GM19468 (cell line): ENCODE measurements at regions not wholly inside any gene's neighbourhood (a gene's known extent, or its start where the extent isn't known, plus 50 kb on each side); places are given as distances from the start of the nearest gene placed in this dataset.
"Not testable (repeated sequence)": the region's sequence is repeated elsewhere in the genome, so short reads cannot be mapped to it uniquely, and the experiment has no call there.

ENCODE experiments used
- ATAC-seq: cut with Tn5 transposase; IDR thresholded peaks from one replicate; pipeline ENCODE4 v1.9.1; 2021; ENCODE audit warnings: mild to moderate bottlenecking, moderate library complexity, moderate number of reproducible peaks; ENCODE audit not compliant: unreplicated experiment; ENCODE audit errors: extremely low read depth

DNA sequence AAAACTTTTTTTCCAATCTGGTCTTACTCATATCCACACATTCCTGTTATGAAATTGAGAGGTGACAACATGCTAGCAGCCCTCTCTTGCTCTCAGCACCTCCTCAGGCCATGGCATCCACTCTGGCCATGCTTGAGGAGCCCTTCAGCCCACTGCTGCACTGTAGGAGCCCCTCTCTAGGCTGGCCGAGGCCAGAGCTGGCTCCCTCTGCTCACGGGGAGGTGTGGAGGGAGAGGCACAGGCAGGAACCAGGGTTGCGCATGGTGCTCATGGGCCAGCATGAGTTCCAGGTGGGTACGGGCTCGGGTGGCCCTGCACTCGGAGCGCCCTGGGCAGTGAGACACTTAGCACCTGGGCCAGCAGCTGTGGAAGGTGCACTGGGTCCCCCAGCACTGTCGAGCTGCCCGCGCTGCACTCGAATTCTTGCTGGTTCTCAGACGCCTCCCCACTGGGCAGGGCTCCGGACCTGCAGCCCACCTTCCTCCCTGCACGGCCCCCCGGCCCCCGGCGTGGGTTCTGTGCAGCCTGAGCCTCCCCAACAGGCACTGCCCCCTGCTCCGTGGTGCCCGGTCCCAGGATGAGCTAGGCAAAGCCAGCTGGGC lies 1669.6 kb upstream of the CELF4 start:
- no peak for ATAC-seq

DNA sequence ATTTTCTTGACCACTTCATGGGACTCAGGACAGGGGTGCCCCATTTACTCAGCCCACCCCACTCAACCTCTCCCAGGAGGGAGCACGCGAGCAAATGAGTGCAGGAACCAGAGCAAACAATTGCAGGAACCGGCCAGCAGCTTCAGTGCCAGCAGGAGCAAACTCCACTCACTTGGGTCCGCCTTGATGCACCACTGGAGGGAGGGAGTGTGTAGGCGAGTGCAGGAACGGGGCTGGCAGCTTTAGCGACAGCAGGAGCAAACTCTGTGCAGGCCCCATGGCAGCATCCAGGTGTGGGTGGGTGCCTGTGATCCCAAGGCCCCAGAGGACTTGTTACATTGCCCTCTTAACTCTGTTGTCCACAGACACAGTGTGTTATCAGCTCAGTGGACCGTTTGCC lies 1667.3 kb upstream of the CELF4 start:
- no peak for ATAC-seq

DNA sequence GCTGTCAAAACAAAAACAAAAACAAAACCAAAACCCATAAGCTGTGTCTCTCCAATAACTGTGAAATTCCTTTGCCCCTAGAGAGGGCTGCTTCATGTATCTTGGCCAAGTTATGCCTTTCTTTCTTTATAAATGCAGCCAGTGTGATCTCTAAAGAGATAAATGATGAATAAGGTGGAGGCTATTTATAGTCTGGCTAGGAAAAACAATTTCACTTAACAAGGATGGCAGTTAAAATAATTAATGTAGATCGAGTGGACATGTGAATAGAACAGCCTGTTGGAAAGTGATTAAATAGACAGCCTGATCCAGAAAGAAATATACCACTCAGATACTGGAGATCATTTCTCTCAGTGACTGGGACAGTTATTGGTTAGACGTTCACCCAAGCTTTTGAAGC lies 1666.9 kb upstream of the CELF4 start:
- ATAC-seq = no peak

DNA sequence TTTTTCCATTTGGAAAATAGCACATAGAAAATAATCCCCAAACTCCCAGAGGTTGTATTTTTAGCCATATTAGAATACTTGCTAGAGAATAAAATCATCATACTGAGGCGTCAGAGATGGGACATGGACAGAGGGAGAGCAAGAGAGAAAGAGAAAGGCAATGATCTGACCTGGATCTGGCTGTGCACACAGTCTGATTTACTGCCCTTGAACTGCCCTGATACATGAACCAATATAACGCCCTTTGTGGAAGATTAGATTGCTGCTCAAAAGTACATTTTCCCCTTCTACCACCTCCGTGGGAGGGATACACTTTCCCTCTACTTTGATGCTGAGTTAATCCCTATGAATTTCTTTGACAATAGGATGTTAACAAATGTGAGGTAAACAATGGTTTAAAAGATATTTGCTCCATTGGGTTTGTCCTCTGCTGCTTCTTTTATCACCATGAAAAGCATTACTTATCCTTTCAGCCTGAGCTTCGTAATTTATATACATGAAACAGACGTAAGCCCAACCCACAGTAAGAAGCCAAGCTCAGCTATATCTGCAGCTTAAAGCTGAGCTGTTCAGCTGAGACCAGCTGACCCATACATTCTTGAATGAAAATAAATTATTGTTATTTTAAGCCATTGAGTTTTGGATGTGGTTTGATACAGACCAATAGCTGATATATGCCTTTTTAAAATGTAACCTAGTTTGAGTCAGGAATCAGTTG lies 1664.6 kb upstream of the CELF4 start:
- ATAC-seq = no peak

DNA sequence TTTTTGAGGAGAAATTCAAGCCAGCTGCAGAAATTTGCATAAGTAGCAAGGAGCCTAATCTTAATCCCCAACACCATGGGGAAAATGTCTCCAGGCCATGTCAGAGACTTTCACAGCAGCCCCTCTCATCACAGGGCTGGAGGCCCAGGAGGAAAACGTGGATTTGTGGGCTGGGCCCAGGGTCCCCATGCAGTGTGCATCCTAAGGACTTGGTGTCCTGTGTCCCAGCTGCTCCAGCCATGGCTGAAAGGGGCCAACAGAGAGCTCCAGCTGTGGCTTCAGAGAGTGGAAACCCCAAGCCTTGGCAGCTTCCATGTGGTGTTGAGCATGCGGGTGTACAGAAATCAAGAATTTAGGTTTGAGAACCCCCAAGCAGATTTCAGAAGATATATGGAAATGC lies 1662.2 kb upstream of the CELF4 start:
- not testable (repeated sequence) for ATAC-seq

DNA sequence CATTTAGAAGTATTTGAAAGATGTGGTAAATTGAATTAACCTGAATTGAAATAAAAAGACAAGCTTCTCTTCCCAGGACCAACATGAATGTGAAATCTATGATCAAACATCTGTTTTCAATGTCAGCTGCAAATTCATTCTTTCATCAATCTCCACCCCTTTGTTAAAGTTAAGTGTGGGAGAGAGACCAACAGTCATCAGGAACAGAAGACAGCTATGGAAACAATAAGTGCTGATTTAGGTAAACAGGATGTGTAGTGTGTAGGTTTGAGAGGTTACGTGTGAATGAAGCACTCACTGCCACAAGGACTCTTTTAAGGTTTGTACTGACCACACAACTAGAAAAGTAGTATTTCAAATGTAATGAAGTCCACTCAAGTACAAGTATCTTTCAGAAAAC lies 1659.8 kb upstream of the CELF4 start:
- ATAC-seq = no peak

DNA sequence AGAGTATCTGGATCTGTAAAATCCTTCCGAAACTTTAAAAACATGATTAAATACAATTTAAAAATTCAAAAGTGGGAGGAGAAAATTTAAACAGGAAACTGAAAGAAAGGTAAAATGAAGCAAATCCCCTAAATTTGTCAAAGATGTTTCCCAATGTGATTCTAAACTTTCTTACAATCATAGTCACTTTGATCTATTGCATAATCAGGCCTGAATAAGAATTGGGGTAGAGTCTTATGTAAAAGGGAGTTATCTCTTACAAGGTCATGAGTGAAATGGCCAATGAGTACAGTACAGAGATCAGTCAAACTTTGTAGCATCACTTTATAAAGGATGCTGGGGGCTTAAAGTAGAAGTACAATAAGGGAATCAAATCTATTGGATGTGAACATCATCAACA lies 1657.7 kb upstream of the CELF4 start:
- no peak for ATAC-seq

DNA sequence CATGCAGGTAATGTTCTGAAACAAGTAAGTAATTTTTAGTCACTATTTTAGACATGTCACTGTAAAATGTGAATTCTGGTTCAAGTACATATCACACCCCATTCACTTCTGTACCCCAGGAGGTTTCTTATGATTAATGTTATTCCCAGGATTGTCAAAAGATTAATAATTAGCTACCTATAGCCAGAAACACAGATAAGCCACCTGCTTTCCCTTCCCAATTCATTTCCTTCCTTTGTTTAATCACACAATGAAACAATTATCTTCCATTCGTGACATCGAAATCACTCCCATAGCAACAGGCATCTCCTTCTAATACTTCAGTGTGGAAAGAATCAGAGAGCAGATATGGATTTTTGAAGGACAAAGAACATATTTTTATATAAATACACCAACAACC lies 1650.3 kb upstream of the CELF4 start:
- ATAC-seq = no peak

DNA sequence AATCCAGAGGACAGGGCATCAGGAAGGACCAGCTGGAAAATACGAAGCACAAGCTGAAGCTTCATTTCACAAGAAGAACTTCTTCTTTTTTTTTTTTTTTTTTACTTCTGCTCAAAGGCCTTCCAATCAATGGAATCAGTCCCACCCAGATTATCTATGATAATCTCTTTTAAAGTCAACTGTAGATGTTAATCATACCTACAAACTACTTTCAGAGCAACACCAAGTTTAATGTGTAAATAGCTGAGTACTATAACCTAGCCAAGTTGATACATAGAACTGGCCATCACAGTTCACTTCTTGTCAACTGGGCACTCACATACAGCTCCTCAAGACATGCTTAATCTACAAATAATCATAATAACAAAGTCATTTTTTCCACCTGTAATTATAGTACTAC lies 1645.9 kb upstream of the CELF4 start:
- no peak for ATAC-seq

DNA sequence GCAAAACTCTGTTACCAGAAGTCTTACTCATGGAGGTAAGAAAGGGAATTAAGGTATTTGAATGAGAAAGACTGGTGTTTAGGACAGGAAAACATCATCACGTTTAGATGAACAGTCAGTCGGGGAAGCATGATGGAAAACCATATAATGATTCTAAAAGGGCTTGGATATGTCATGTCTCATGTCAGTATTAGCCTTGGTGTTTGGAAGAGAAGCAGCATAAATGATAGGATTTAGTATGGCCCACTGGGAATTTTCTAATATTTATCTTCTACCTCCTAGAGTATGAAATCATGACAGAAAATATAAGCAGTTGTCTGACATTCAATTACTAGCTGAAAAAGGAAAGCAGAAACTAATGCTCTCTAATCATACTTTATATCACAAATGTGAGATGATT lies 1643.6 kb upstream of the CELF4 start:
- ATAC-seq = no peak

DNA sequence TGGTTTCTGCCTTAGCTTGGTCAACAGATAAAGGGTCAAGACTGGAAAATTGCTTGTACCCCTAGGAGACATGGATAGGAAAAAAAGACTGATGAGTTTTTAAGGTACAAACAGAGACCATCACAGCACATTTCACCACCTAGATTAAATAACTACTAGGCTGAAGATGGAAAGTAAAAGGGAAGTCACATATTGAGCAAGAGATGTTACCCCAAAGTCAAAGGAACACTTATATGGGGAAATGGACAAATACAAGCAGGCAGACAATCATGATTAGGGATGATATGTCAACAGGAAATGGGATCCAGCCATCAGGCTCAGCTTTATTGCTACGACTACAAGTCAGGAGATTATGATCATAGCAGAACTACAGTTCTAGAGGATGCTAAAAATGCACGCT lies 1643.1 kb upstream of the CELF4 start:
- no peak for ATAC-seq

DNA sequence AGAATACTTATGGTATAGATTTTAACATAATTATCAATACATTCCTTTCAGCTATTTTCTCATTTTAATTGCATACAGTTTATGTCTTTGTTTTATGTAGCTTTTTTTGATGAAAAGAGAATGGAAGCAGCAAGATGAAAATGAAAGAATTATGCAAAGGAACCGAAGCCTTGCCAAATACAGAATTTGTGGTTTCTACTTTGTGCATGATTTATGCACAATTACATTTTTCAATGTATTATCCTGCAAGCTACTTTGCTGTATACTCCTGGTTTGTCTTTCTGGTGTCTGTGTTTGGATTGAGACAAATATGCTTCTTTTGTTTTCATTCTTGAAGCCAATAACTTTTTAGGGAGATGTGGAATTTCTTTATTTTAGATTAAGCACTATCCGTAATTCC lies 1642.6 kb upstream of the CELF4 start:
- ATAC-seq = no peak

DNA sequence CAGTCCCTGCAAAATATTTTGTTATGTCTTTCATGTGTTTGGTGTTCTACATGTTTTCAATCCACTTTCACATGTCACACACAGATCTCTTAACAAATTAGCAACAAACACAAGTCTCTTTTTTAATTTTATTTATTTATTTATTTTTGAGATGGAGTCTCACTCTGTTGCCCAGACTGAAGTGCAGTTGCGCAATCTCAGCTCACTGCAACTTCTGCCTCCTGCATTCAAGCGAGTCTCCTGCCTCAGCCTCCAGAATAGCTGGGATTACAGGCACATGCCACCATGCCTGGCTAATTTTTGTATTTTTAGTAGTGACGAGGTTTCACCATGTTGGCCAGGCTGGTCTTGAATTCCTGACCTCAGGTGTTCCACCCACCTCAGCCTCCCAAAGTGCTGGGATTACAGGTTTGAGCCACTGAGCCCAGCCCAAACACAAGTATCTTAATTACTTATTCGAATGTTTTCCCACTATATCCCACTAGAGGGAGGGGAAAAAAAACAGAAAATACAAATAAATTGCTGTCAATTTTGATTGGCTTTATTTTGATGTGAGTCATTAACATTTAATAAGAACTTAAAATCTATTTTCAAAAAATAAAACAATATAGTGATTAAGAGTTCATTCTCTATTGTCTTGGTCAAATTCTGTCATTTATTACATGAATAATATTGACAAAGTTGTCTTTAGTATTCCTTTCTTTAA lies 1641.0 kb upstream of the CELF4 start:
- ATAC-seq = not testable (repeated sequence)

DNA sequence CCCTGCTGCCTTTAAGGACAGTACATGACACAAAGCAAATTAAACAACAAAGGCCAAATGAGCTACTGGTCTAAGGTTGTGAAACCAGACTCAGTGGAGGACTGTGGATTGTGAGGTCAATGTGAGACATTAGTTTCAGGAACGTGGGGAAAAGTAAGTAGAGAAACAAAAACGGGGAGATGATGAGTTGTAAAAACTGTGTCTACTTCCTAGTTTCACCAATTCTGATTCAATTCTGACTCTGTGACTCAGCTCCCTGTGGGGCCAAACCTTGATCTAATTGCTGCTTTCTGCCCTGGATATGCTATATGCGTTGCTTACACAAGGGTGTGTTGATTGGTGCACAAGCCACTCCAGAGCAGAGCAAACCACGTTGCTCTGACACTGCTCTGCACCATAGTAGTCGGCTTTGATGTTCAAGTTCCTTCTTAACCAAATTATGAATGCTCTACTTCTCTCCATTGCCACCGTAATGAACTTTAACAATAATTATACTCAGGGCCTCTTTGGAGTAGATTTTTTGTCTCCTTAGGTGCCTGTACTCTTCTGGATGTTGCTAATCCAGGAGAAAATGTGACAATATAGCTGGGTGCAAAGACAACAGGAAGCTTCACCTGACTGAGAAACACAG lies 1640.1 kb upstream of the CELF4 start:
- ATAC-seq = no peak

DNA sequence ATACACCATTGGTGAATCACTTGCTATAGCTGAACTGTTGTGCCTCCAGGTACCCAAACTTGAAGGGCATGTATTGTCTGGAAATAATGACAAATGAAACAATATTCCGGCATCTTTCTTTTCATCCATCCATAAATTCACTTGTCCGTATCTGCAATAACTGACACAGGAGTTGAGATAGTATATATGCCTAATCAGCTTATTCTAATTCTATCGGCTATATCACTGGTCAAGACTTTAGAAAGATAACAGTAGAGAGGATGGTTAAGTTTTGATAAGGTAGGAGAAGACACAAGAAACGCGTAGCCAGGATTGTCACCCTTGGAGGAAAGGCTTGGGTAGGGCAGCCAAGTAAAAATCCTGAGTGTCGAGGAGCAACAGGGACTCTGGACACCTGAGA lies 1634.6 kb upstream of the CELF4 start:
- no peak for ATAC-seq

DNA sequence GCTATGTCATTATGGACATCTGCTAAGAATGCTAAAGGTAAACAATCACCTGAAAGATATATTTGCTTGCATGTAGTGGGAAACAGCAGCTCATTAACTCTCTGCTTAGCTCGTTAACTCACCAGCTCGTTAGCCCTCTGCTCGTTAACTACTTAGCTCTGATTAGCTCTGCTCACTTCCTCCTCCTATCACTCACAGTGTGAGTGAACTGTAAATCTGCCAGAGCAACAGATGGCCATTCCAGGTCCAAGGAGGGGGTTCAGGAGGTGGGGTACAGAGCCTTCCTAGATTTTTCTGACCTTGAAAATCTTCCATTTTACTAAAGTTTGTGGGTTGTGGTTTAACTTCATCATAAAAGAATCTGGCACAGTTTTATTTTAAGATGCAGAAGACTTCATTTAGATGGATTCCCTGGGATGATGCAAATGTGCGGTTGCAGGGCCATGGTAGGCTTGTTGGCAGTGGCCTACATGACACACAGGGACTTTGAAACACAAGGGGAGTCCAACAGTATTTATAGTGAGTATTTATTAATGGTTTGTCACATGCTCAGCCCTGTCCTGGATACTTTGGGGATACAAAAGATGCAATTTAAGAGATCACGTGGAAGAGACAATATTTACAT lies 1633.7 kb upstream of the CELF4 start:
- ATAC-seq = no peak

DNA sequence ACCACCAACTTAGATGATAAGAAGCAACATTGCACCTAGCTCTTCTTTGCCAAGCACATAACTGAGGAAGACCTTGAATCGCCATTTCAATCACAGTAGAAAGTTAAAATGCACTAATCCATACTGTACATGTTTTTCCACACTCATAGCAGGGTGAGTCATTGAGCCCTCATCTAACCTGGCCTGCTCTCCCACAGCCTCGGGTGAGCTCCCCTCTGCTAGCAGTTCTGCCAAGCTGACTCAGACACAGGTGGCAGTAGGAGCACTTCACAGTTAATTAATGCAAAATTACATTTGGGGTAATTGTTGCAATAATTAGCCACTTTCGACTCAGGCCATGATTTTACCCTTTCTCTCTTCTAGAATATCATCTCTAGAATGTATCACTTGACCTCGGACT lies 1632.8 kb upstream of the CELF4 start:
- no peak for ATAC-seq

DNA sequence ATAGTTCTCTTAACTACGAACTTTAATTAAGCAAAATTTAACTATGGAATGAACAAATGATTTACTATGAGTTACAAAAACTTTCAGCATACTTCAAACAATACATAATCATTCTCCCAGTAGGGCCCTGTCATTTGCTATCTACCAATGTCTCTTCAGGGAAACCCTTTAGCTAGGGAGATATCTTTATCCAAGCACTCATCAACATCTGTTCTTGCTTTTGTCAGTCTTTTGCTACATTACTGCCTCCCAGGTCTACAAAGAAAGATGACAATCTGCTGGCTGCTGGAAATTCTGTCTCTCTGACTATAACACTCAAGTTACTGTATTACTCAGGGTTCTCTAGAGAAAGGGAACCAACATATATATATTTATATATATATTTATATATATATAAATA lies 1626.3 kb upstream of the CELF4 start:
- ATAC-seq = no peak

DNA sequence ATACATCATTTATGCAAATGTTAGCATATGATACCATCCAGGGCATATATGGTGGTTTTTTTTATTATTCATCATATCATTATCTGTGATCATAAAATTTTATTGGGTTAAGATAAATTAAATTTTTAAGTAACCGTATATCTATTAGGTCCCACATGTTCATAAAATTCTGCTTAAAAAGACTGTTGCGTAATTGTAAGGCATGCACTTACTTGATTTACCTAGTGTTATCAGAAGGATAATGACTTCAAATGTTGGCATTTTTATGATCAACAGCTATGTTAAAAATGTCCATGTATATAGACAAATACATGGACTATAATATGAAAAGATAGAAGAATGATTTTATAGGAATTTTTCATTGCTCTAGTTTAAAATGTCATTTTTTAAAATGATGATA lies 1625.5 kb upstream of the CELF4 start:
- no peak for ATAC-seq

DNA sequence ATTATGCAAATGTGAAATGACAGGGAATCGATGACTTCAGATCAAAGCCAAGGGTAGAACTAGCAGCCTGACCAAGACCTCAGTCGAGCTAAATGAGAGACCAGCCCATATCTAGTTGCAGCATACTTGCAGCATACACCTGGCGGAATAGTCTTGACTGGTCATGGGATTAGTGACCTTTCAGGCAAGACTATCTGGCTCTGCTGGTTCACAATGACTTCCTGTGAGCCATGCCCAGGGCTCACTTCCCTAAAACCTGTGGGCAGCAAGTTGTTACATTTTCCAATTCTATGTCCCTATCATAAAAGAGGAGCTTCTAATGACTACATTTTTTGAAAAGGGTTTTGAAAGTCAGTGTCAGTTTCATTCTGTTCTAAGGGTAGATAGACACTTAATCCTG lies 1624.9 kb upstream of the CELF4 start:
- no peak for ATAC-seq

DNA sequence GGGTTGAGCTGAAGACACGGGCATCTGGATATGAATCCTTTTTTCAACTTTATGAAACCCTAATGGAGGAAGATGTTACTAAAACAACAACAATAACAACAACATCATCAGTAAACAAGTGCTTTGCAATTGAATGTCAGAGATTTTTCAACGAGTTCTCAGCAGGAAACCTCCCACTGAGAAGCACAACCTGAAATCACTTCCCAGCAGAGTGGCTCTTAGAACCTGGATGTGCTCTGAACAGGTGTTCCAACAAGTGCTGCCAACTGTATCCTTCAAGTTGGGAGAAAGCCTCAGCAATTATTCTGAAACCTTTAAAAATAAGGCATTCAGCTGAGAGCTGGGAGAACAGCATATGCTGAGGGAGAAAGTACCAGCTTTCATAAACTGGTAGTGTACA lies 1622.7 kb upstream of the CELF4 start:
- no peak for ATAC-seq
